Left lung (tissue), 4 donors: ENCODE measurements at regions not wholly inside any gene's neighbourhood (a gene's known extent, or its start where the extent isn't known, plus 50 kb on each side); places are given as distances from the start of the nearest gene placed in this dataset.

Source experiments
- ATAC-seq: fragments of 200-7000 bp; cut with Tn5 transposase; one replicate; pipeline ENCODE4 v1.9.1; 2020; ENCODE audit warnings: moderate library complexity
- DNase-seq, 4 donors: peaks; one replicate each; pipeline ENCODE4 v3.0.0-alpha.2; 2013 to 2020
- H3K27ac ChIP-seq, 2 donors: fragments of 200-600 bp; sonication (generic) in 1 of 2; one replicate each; pipeline versions ENCODE4 v1.5.0 to v1.8.0; 2020 to 2021
- H3K27me3 ChIP-seq, 2 donors: fragments of 200-600 bp; sonication (generic) in 1 of 2; one replicate each; pipeline versions ENCODE4 v1.5.0 to v1.8.0; 2020 to 2021
- H3K36me3 ChIP-seq, 2 donors: fragments of 200-600 bp; sonication (generic) in 1 of 2; one replicate each; pipeline versions ENCODE4 v1.5.0 to v1.8.0; 2020 to 2021
- H3K4me1 ChIP-seq, 2 donors: fragments of 200-600 bp; one replicate each; pipeline ENCODE4 v1.8.0; 2021
- H3K4me3 ChIP-seq, 2 donors: fragments of 200-600 bp; sonication (generic) in 1 of 2; one replicate each; pipeline versions ENCODE4 v1.5.0 to v1.8.0; 2020 to 2021; ENCODE audit warnings: mild to moderate bottlenecking in 1 of 2
- H3K9me3 ChIP-seq, 2 donors: fragments of 200-600 bp; sonication (generic) in 1 of 2; one replicate each; pipeline versions ENCODE4 v1.5.0 to v1.8.0; 2020 to 2021
- CTCF ChIP-seq, 2 donors: fragments of 200-600 bp; sonication (generic) in 1 of 2; IDR thresholded peaks; one replicate each; pipeline versions ENCODE4 v1.5.0 to v1.8.0; 2021; ENCODE audit warnings: antibody characterized with exemption in 2 of 2
- intact Hi-C, 2 donors: fragments of 100-400 bp; cut with DNase I; formaldehyde crosslinking; loops; one replicate each; pipeline versions ENCODE4 v1.11.2 to v1.14.2; 2022
- donor health status: DM: no; HTN: yes; CAD: no.
- donor health status: DM: no; HTN: no; CAD: no.

GRCh38 chr21:41115851-41116250 lies 52.1 kb upstream of the BACE2 start:
- Histone ChIP-seq H3K27me3 (no peaks in the 10 kb centered on the region), H3K9me3 (no peaks in the 10 kb centered on the region), H3K4me3 (no peak overlapping the region), H3K27ac (no peak overlapping the region), H3K4me1 (no peaks in the 10 kb centered on the region), H3K36me3 (no peaks in the 10 kb centered on the region)
- ATAC-seq (no peak), DNase-seq (peak in 2 of 4 donors; percentile 41 to 73)
- intact Hi-C loops: no loop called here
- TF ChIP-seq CTCF (IDR thresholded peaks at IDR 0.05): no peak
